Endothelial cell of umbilical vein (primary cell): ENCODE measurements at regions not wholly inside any gene's neighbourhood (a gene's known extent, or its start where the extent isn't known, plus 50 kb on each side); places are given as distances from the start of the nearest gene placed in this dataset.

ENCODE experiments used
- BruUV-seq: library from RNA; stranded (reverse); fragments of 400-500 nt; replicated peaks from 2 replicates; lab custom pipeline; 2021; lab: Mats Ljungman, UMichigan
- CTCF ChIA-PET: fragments of 300-600, 350-600 bp; sonication (Branson Sonifier 250); formaldehyde crosslinking; loops from one replicate; lab custom pipeline; 2021; ENCODE audit warnings: antibody characterized with exemption, inconsistent platforms; lab: Charles Lee
- POLR2A ChIA-PET: fragments of 300-600, 350-600 bp; sonication (Branson Sonifier 250); formaldehyde crosslinking; loops from one replicate; lab custom pipeline; 2021; ENCODE audit warnings: antibody characterized with exemption, inconsistent platforms; lab: Charles Lee
- DNase-seq: peaks from one replicate; pipeline ENCODE4 v3.0.0-alpha.2; 2011; ENCODE audit warnings: low read depth, low spot score
- FAIRE-seq: peaks from 2 replicates; lab custom pipeline; 2011; peaks lifted over from hg19 to GRCh38; lab: Jason Lieb, UNC
- H2AFZ ChIP-seq: 2 replicates; pipeline ENCODE4 v1.6.0; 2012; ENCODE audit warnings: low read depth, low read length, control low read depth, inconsistent platforms
- H3K27ac ChIP-seq: 2 replicates; pipeline ENCODE4 v1.5.1; 2011; ENCODE audit warnings: low read depth, mild to moderate bottlenecking, control low read depth, low read length, moderate library complexity; ENCODE audit not compliant: insufficient read depth
- H3K27me3 ChIP-seq, 2 experiments: 2 replicates each; pipeline versions ENCODE4 v1.6.0 to v1.6.1; 2011; ENCODE audit warnings: low read length in 2 of 2, mixed read lengths in 1 of 2; ENCODE audit not compliant: control insufficient read depth in 2 of 2, insufficient read depth in 2 of 2
- H3K36me3 ChIP-seq, 2 experiments: 2 replicates in 1 of 2; 3 replicates in 1 of 2; pipeline ENCODE4 v1.5.1; 2011; ENCODE audit warnings: low read length in 2 of 2, mild to moderate bottlenecking in 1 of 2, moderate library complexity in 1 of 2; ENCODE audit not compliant: control insufficient read depth in 2 of 2, insufficient read depth in 2 of 2; ENCODE audit errors: extremely low read depth in 1 of 2
- H3K4me1 ChIP-seq: 3 replicates; pipeline ENCODE4 v1.5.1; 2011; ENCODE audit warnings: mild to moderate bottlenecking, low read length; ENCODE audit not compliant: control insufficient read depth, insufficient read depth; ENCODE audit errors: extremely low read depth
- H3K4me2 ChIP-seq: 2 replicates; pipeline ENCODE4 v1.6.1; 2011; ENCODE audit warnings: low read length, control low read depth, mixed read lengths; ENCODE audit not compliant: insufficient read depth
- H3K4me3 ChIP-seq, 3 experiments: fragments of 200-600 bp in 1 of 3; sonication (generic), shearing (Covaris generic) in 1 of 3; replicated peaks in 1 of 3; 2 replicates each; pipeline ENCODE4 v1.5.1; 2011 to 2016; ENCODE audit warnings: control low read depth in 3 of 3, low read length in 3 of 3, mild to moderate bottlenecking in 2 of 3, inconsistent platforms in 1 of 3, low read depth in 1 of 3, moderate library complexity in 1 of 3; ENCODE audit not compliant: insufficient read depth in 1 of 3
- H3K79me2 ChIP-seq: 2 replicates; pipeline ENCODE4 v1.6.0; 2012; ENCODE audit warnings: low read length, inconsistent platforms; ENCODE audit not compliant: control insufficient read depth, insufficient read depth
- H3K9ac ChIP-seq: replicated peaks from 2 replicates; pipeline ENCODE3; 2011; ENCODE audit warnings: low read length, control low read depth; ENCODE audit not compliant: insufficient read depth; ENCODE audit errors: extremely low read depth
- H3K9me1 ChIP-seq: replicated peaks from 3 replicates; pipeline ENCODE4 v1.6.0; 2011; ENCODE audit warnings: mild to moderate bottlenecking, low read length; ENCODE audit not compliant: control insufficient read depth, insufficient read depth; ENCODE audit errors: extremely low read depth
- H3K9me3 ChIP-seq: replicated peaks from 2 replicates; pipeline ENCODE4 v1.5.1; 2012; ENCODE audit warnings: low read length, inconsistent platforms; ENCODE audit not compliant: control insufficient read depth, insufficient read depth
- H4K20me1 ChIP-seq: replicated peaks from 2 replicates; pipeline ENCODE3; 2011; ENCODE audit warnings: mild to moderate bottlenecking, low read length; ENCODE audit not compliant: control insufficient read depth, insufficient read depth; ENCODE audit errors: extremely low read depth
- CTCF ChIP-seq, 2 donors: IDR thresholded peaks; 1 replicate in 1 of 2; 2 replicates in 1 of 2; pipeline ENCODE4 v1.5.1; 2011; ENCODE audit warnings: low read length in 2 of 2, mild to moderate bottlenecking in 2 of 2, moderate library complexity in 2 of 2, control low read depth in 1 of 2, inconsistent platforms in 1 of 2, low read depth in 1 of 2; ENCODE audit not compliant: insufficient read depth in 1 of 2; ENCODE audit errors: extremely low read depth in 1 of 2
- EZH2 ChIP-seq: IDR thresholded peaks from 2 replicates; pipeline ENCODE4 v1.6.1; 2012; ENCODE audit warnings: borderline replicate concordance, low read depth, mild to moderate bottlenecking, moderate library complexity, low read length, inconsistent platforms; ENCODE audit not compliant: severe bottlenecking
- FOS ChIP-seq: IDR thresholded peaks from 2 replicates; pipeline ENCODE4 v1.6.1; 2011; ENCODE audit warnings: mild to moderate bottlenecking, low read length, moderate library complexity, borderline replicate concordance; ENCODE audit not compliant: insufficient read depth
- GATA2 ChIP-seq: IDR thresholded peaks from 2 replicates; pipeline ENCODE4 v1.7.0; 2011; ENCODE audit warnings: low read depth, mild to moderate bottlenecking, moderate library complexity, mixed read lengths, low read length; ENCODE audit not compliant: insufficient read length, insufficient read depth
- JUN ChIP-seq: IDR thresholded peaks from 2 replicates; pipeline ENCODE4 v1.6.1; 2011; ENCODE audit warnings: borderline replicate concordance, low read depth; ENCODE audit not compliant: insufficient read length, insufficient read depth
- MYC ChIP-seq: IDR thresholded peaks from one replicate; pipeline ENCODE4 v1.6.1; 2011; ENCODE audit warnings: mild to moderate bottlenecking, low read depth, low read length
- POLR2A ChIP-seq: IDR thresholded peaks from 2 replicates; pipeline ENCODE4 v1.6.1; 2012; ENCODE audit warnings: low read depth, mild to moderate bottlenecking, control low read depth, low read length
- POLR2AphosphoS5 ChIP-seq: IDR thresholded peaks from 2 replicates; pipeline ENCODE4 v1.6.1; 2012; ENCODE audit warnings: low read depth, mild to moderate bottlenecking, control low read depth, low read length, moderate library complexity; ENCODE audit not compliant: insufficient read depth
- dilution Hi-C: fragments of 300-500 bp; cut with MboI; formaldehyde crosslinking; loops from one replicate; pipeline ENCODE4 v1.15.0; 2019; ENCODE audit warnings: low sequenced_read_pairs; ENCODE audit not compliant: extremely low pct_ligation_motif_present
- intact Hi-C: fragments of 100-400 bp; cut with micrococcal nuclease; formaldehyde crosslinking; loops from one replicate; pipeline ENCODE4 v1.10.0; 2022
- TF ChIP-seq, protein P1 (sequence below): IDR thresholded peaks from 2 replicates; pipeline ENCODE4 v1.6.1; 2011; ENCODE audit not compliant: insufficient read depth, insufficient read length

DNA sequence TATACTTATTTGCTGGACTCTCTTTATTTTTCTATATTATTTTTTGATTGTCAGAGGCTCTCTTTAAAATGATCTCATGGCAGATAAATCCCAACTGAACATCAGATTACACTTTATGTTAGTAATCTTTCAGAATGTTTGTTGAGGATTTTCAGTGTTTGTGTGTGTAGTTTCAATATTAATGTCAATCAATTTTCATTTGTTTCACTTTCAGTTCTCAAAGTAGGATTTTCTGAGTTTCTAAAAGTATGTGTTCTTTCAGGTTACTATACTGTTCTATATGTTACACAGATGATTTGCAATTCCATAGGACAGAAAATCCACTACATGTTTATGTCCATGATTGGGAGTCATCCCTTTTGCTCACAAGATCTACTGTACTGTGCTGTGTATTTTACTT is 311.9 kb upstream of the POT1 start:
- no peak overlapping the region for H3K4me3 ChIP-seq
- no peak for FAIRE-seq
- dilution Hi-C loops (no loop called here), intact Hi-C loops (no loop called here)
- ChIA-PET POLR2A (no interaction called here), CTCF (interaction anchor here (1.1 kb wide), 1 partner anchor 182 kb away, joined by 4 read pairs; no protein-coding TSS in a partner anchor)
- H4K20me1 ChIP-seq: no peaks in the 10 kb centered on the region
- no peaks in the 10 kb centered on the region for H3K9me1 ChIP-seq
- no peak overlapping the region for H3K27ac ChIP-seq
- H3K4me2 ChIP-seq: no peak overlapping the region
- no peak for DNase-seq
- no TSS peak for BruUV-seq
- no peaks in the 10 kb centered on the region for H3K4me1 ChIP-seq
- H2AFZ ChIP-seq: peak overlapping the region; percentile 75
- no peak overlapping the region for H3K9ac ChIP-seq
- no peaks in the 10 kb centered on the region for H3K79me2 ChIP-seq
- H3K36me3 ChIP-seq: no peaks in the 10 kb centered on the region
- H3K27me3 ChIP-seq: no peaks in the 10 kb centered on the region
- no peaks in the 10 kb centered on the region for H3K9me3 ChIP-seq
- TF ChIP-seq CTCF (IDR thresholded peaks at IDR 0.05; ENCODE audit: extremely low read depth in 1 of 2, insufficient read depth in 1 of 2, low read depth in 1 of 2, low read length in 2 of 2) (no peak), GATA2 (no peak), EZH2 (no peak), JUN (no peak), POLR2A (no peak), MYC (no peak), POLR2AphosphoS5 (no peak), FOS (no peak)
- TF ChIP-seq, protein P1, sequence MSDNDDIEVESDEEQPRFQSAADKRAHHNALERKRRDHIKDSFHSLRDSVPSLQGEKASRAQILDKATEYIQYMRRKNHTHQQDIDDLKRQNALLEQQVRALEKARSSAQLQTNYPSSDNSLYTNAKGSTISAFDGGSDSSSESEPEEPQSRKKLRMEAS: no peak
